ENCODE measurements at regions not wholly inside any gene's neighbourhood (a gene's known extent, or its start where the extent isn't known, plus 50 kb on each side); places are given as distances from the start of the nearest gene placed in this dataset.

DNA sequence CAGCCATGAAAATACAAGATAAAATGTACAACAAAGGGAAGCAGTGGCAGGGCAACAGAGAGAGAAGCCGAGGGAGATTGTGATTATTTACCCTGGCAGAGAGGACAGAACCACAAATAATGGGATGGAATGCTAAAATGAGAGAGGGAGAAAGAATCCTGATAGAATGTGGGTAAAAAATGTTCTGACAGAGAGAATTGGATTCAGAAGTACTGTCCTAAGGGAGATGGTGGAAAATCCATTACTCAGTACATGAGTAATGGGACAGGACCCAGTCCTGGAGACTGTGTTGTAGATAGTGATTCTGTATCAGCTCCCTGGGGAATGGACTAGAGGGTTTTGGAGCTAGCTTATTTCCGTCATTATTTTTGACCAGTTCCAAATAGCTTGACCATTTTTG is 831.5 kb downstream of the MAT2B start:
- Histone ChIP-seq H3K36me3 (ENCODE audit: control insufficient read depth, low read depth, low read length) (no peaks in the 10 kb centered on the region), H3K9ac (ENCODE audit: low read length) (no peak overlapping the region), H3K9me3 (ENCODE audit: control insufficient read depth, low read depth, low read length) (no peaks in the 10 kb centered on the region), H3K4me3 (ENCODE audit: low read length) (no peak overlapping the region), H3K27ac (ENCODE audit: low read length) (no peak overlapping the region), H3K4me1 (ENCODE audit: control insufficient read depth, low read depth, low read length) (no peaks in the 10 kb centered on the region), H3K27me3 (ENCODE audit: control insufficient read depth, insufficient read depth, low read length) (no peaks in the 10 kb centered on the region)

DNA sequence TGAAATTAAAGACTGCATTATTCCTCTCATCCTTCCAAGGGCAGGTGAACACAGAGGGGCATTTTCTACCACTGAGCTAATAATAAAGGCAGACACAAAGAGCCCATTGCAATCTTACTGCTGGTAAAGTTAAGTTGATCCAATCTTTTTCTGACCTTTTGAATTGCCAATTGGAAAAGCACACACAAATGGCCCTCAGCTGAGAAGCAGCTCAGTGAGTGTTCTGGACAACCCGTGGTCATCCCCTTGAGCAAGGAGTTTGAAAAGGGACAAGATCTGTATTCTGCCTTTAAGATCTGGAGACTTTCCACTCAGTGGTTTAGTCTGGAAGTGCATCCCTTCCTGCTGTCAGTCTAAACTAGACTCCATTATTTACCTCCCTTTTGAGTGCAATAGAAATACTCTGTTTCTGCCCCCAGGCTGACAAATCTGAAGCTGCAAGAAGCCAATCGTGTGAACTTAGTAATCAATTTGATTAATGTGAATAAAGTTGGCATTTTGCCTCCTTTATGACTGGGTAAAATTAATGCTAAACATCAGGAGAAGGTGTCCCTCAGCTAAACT is 835.7 kb downstream of the MAT2B start:
- no peak overlapping the region for H3K9ac ChIP-seq (ENCODE audit: low read length)
- no peaks in the 10 kb centered on the region for H3K4me1 ChIP-seq (ENCODE audit: control insufficient read depth, low read depth, low read length)
- H3K9me3 ChIP-seq (ENCODE audit: control insufficient read depth, low read depth, low read length), result no peaks in the 10 kb centered on the region
- no peak overlapping the region for H3K4me3 ChIP-seq (ENCODE audit: low read length)
- H3K36me3 ChIP-seq (ENCODE audit: control insufficient read depth, low read depth, low read length), result no peaks in the 10 kb centered on the region
- H3K27ac ChIP-seq (ENCODE audit: low read length), result no peak overlapping the region
- H3K27me3 ChIP-seq (ENCODE audit: control insufficient read depth, insufficient read depth, low read length), result no peaks in the 10 kb centered on the region

GRCh38 chr5:164345173-164345849 is 839.9 kb downstream of the MAT2B start:
- Histone ChIP-seq H3K27ac (ENCODE audit: low read length) (no peak overlapping the region), H3K4me3 (ENCODE audit: low read length) (no peak overlapping the region), H3K9me3 (ENCODE audit: control insufficient read depth, low read depth, low read length) (no peaks in the 10 kb centered on the region), H3K27me3 (ENCODE audit: control insufficient read depth, insufficient read depth, low read length) (no peaks in the 10 kb centered on the region), H3K36me3 (ENCODE audit: control insufficient read depth, low read depth, low read length) (no peaks in the 10 kb centered on the region), H3K4me1 (ENCODE audit: control insufficient read depth, low read depth, low read length) (no peaks in the 10 kb centered on the region), H3K9ac (ENCODE audit: low read length) (no peak overlapping the region)

GRCh38 chr5:164345853-164346252 is 840.4 kb downstream of the MAT2B start:
- no peak overlapping the region for H3K9ac ChIP-seq (ENCODE audit: low read length)
- H3K27me3 ChIP-seq (ENCODE audit: control insufficient read depth, insufficient read depth, low read length), result no peaks in the 10 kb centered on the region
- no peaks in the 10 kb centered on the region for H3K4me1 ChIP-seq (ENCODE audit: control insufficient read depth, low read depth, low read length)
- no peaks in the 10 kb centered on the region for H3K9me3 ChIP-seq (ENCODE audit: control insufficient read depth, low read depth, low read length)
- H3K4me3 ChIP-seq (ENCODE audit: low read length), result no peak overlapping the region
- no peaks in the 10 kb centered on the region for H3K36me3 ChIP-seq (ENCODE audit: control insufficient read depth, low read depth, low read length)
- no peak overlapping the region for H3K27ac ChIP-seq (ENCODE audit: low read length)

- Histone ChIP-seq H3K27ac (ENCODE audit: low read length) (no peak overlapping the region), H3K27me3 (ENCODE audit: control insufficient read depth, insufficient read depth, low read length) (no peaks in the 10 kb centered on the region), H3K36me3 (ENCODE audit: control insufficient read depth, low read depth, low read length) (no peaks in the 10 kb centered on the region), H3K9me3 (ENCODE audit: control insufficient read depth, low read depth, low read length) (no peaks in the 10 kb centered on the region), H3K9ac (ENCODE audit: low read length) (no peak overlapping the region), H3K4me1 (ENCODE audit: control insufficient read depth, low read depth, low read length) (no peaks in the 10 kb centered on the region), H3K4me3 (ENCODE audit: low read length) (no peak overlapping the region)
These were observed 841.6 kb downstream of the MAT2B start for GRCh38 chr5:164346785-164347630.

- no peaks in the 10 kb centered on the region for H3K9me3 ChIP-seq (ENCODE audit: control insufficient read depth, low read depth, low read length)
- no peak overlapping the region for H3K9ac ChIP-seq (ENCODE audit: low read length)
- H3K4me1 ChIP-seq (ENCODE audit: control insufficient read depth, low read depth, low read length), result peaks cover 4% of the 10 kb centered on the region
- H3K36me3 ChIP-seq (ENCODE audit: control insufficient read depth, low read depth, low read length), result no peaks in the 10 kb centered on the region
- H3K27ac ChIP-seq (ENCODE audit: low read length), result no peak overlapping the region
- no peak overlapping the region for H3K4me3 ChIP-seq (ENCODE audit: low read length)
- H3K27me3 ChIP-seq (ENCODE audit: control insufficient read depth, insufficient read depth, low read length), result no peaks in the 10 kb centered on the region
These were observed 844.8 kb downstream of the MAT2B start for GRCh38 chr5:164350236-164350635.

- no peak overlapping the region for H3K9ac ChIP-seq (ENCODE audit: low read length)
- H3K9me3 ChIP-seq (ENCODE audit: control insufficient read depth, low read depth, low read length), result no peaks in the 10 kb centered on the region
- peaks cover 4% of the 10 kb centered on the region for H3K4me1 ChIP-seq (ENCODE audit: control insufficient read depth, low read depth, low read length)
- H3K4me3 ChIP-seq (ENCODE audit: low read length), result no peak overlapping the region
- H3K27me3 ChIP-seq (ENCODE audit: control insufficient read depth, insufficient read depth, low read length), result no peaks in the 10 kb centered on the region
- H3K36me3 ChIP-seq (ENCODE audit: control insufficient read depth, low read depth, low read length), result no peaks in the 10 kb centered on the region
- no peak overlapping the region for H3K27ac ChIP-seq (ENCODE audit: low read length)
These were observed 845.9 kb downstream of the MAT2B start for GRCh38 chr5:164351245-164351834.

DNA sequence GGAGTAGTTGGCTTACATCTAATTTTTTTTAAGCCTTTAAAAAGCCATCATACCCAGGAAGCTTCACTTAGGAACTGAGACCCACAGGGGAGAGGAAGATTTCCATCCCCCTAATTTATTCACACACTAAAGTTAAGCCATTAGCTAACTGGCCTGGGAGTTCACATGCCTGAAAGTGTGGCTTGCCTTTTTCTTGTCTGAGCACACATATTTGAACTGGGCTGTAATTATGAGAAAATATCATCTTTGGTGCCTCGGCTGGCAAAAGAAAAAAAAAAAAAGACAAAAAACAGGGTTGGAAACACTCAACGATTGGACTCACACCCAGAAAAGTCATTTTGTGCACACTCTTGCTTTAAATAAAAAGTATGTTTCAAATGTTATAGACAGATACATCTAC is 847.3 kb downstream of the MAT2B start:
- H3K9me3 ChIP-seq (ENCODE audit: control insufficient read depth, low read depth, low read length), result no peaks in the 10 kb centered on the region
- peaks cover 4% of the 10 kb centered on the region for H3K4me1 ChIP-seq (ENCODE audit: control insufficient read depth, low read depth, low read length)
- H3K27me3 ChIP-seq (ENCODE audit: control insufficient read depth, insufficient read depth, low read length), result no peaks in the 10 kb centered on the region
- H3K36me3 ChIP-seq (ENCODE audit: control insufficient read depth, low read depth, low read length), result no peaks in the 10 kb centered on the region
- H3K9ac ChIP-seq (ENCODE audit: low read length), result no peak overlapping the region
- no peak overlapping the region for H3K4me3 ChIP-seq (ENCODE audit: low read length)
- H3K27ac ChIP-seq (ENCODE audit: low read length), result no peak overlapping the region

- no peak overlapping the region for H3K27ac ChIP-seq (ENCODE audit: low read length)
- H3K9me3 ChIP-seq (ENCODE audit: control insufficient read depth, low read depth, low read length), result no peaks in the 10 kb centered on the region
- no peak overlapping the region for H3K4me3 ChIP-seq (ENCODE audit: low read length)
- H3K4me1 ChIP-seq (ENCODE audit: control insufficient read depth, low read depth, low read length), result peaks cover 4% of the 10 kb centered on the region
- no peak overlapping the region for H3K9ac ChIP-seq (ENCODE audit: low read length)
- no peaks in the 10 kb centered on the region for H3K27me3 ChIP-seq (ENCODE audit: control insufficient read depth, insufficient read depth, low read length)
- H3K36me3 ChIP-seq (ENCODE audit: control insufficient read depth, low read depth, low read length), result no peaks in the 10 kb centered on the region
These were observed 847.7 kb downstream of the MAT2B start for GRCh38 chr5:164353155-164353554.

- Histone ChIP-seq H3K27me3 (ENCODE audit: control insufficient read depth, insufficient read depth, low read length) (no peaks in the 10 kb centered on the region), H3K9me3 (ENCODE audit: control insufficient read depth, low read depth, low read length) (no peaks in the 10 kb centered on the region), H3K9ac (ENCODE audit: low read length) (no peak overlapping the region), H3K36me3 (ENCODE audit: control insufficient read depth, low read depth, low read length) (no peaks in the 10 kb centered on the region), H3K4me1 (ENCODE audit: control insufficient read depth, low read depth, low read length) (peaks cover 4% of the 10 kb centered on the region), H3K4me3 (ENCODE audit: low read length) (no peak overlapping the region), H3K27ac (ENCODE audit: low read length) (no peak overlapping the region)
These were observed 848.8 kb downstream of the MAT2B start for GRCh38 chr5:164354139-164354751.

- H3K36me3 ChIP-seq (ENCODE audit: control insufficient read depth, low read depth, low read length), result no peaks in the 10 kb centered on the region
- peaks cover 4% of the 10 kb centered on the region for H3K4me1 ChIP-seq (ENCODE audit: control insufficient read depth, low read depth, low read length)
- H3K9me3 ChIP-seq (ENCODE audit: control insufficient read depth, low read depth, low read length), result no peaks in the 10 kb centered on the region
- H3K9ac ChIP-seq (ENCODE audit: low read length), result no peak overlapping the region
- H3K27ac ChIP-seq (ENCODE audit: low read length), result no peak overlapping the region
- H3K4me3 ChIP-seq (ENCODE audit: low read length), result no peak overlapping the region
- H3K27me3 ChIP-seq (ENCODE audit: control insufficient read depth, insufficient read depth, low read length), result no peaks in the 10 kb centered on the region
These were observed 849.9 kb downstream of the MAT2B start for GRCh38 chr5:164355267-164355830.
